ENCODE measurements at regions not wholly inside any gene's neighbourhood (a gene's known extent, or its start where the extent isn't known, plus 50 kb on each side); places are given as distances from the start of the nearest gene placed in this dataset.
"Not testable (repeated sequence)": the region's sequence is repeated elsewhere in the genome, so short reads cannot be mapped to it uniquely, and the experiment has no call there.

DNA sequence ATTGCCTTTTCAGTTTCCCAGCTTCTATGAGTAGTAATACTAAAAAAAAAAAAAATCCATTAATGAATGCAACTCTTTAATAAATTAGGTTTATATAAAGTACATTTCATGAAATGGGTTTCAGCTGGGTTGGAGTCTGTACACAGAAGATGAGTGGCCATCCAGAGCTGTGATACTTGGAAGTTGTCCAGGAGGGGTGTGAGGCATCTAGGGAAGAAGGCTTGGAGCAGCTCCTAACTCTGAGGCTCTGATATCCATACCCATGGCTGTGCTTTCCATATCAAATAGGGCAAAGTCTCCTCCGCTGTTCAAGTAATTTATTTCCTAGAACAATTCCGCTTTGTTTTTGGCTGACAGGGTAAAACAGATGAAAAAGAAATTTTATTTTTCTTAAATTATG is 423.3 kb upstream of the TENM3 start:
- DNase-seq (ENCODE audit: low spot score), result no peak

DNA sequence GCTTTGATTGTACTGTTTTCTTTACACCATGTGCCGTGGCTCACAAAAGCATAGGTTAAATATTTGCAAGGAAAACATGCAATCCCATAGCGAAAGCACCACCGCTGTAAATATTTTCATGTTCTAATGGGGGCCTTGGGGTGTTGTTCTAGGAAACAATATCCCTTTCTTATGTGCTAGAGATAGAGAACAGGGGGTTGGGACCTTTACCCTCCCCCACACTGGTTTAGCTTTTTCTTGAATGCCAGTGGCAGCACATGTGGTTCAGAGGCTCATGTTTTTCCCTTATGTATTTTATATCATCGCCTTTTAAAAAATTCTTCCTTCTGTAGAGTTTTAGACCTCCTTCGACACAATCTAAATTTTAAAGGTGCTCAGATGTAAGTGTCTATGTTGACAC is 422.6 kb upstream of the TENM3 start:
- no peak for DNase-seq (ENCODE audit: low spot score)

GRCh38 chr4:181821039-181822004 is 421.9 kb upstream of the TENM3 start:
- no peak for DNase-seq (ENCODE audit: low spot score)

DNA sequence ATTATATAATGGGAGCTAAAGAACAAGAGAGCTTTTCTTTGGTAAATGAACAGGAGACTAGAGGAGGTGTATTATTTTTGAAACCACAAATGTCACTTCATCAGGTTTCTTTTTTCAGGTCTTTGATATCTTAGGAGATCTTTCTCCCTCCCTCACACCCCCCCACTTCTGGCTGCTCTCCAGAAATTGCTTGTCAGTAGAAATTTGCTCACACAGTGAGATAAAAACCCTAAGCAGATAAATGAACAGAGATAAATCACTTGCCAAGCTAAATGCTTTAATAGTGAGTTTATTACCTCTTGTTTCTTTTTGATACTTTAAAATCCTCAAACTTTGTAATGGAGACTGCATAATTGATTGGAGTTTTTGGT is 421.2 kb upstream of the TENM3 start:
- no peak for DNase-seq (ENCODE audit: low spot score)

- DNase-seq (ENCODE audit: low spot score), result no peak
Observed at GRCh38 chr4:181823183-181823582, 420.0 kb upstream of the TENM3 start.

DNA sequence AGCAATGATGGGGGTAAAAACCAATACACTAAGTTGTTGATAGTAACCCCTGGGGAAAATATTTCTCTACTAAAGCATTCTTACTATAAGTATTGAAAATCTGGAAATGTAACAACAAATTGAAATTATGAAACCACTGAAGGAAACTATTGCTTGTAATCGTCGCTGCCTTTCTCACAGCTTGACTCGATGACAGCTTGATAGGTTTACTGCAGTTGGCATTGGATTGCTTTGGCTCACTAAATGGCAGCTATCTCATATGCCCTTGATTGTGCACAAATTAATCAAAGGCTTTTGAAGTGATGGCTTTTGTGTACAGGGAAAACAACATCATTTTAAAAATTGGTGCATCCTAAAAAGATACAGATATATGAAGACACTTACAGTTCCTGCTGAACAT is 419.6 kb upstream of the TENM3 start:
- DNase-seq (ENCODE audit: low spot score), result no peak

- DNase-seq (ENCODE audit: low spot score), result no peak
Observed at GRCh38 chr4:181825564-181825963, 417.6 kb upstream of the TENM3 start.

- DNase-seq (ENCODE audit: low spot score), result no peak
Observed at GRCh38 chr4:181827246-181827645, 416.0 kb upstream of the TENM3 start.

GRCh38 chr4:181830404-181831035 is 412.7 kb upstream of the TENM3 start:
- no peak for DNase-seq (ENCODE audit: low spot score)

DNA sequence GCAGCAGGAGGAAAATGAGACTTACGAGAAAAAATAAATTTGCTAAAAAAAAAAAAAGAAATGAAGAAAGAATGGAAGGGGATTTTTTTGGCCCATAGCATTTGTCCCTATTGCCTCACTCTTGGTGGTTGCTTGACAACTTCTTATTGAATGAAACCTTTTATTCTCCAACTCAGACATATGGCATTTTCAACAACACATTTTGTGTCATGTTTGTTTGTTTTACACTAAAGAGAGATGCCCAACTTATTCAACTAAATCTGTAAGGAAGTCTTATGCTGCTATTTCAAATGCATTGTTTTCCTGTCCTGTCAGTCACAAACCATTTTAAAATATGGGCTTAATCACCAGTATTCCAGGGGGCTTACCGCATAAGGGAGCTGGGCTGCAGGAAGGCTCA is 409.1 kb upstream of the TENM3 start:
- no peak for DNase-seq (ENCODE audit: low spot score)

GRCh38 chr4:181835348-181835747 is 407.9 kb upstream of the TENM3 start:
- no peak for DNase-seq (ENCODE audit: low spot score)

DNA sequence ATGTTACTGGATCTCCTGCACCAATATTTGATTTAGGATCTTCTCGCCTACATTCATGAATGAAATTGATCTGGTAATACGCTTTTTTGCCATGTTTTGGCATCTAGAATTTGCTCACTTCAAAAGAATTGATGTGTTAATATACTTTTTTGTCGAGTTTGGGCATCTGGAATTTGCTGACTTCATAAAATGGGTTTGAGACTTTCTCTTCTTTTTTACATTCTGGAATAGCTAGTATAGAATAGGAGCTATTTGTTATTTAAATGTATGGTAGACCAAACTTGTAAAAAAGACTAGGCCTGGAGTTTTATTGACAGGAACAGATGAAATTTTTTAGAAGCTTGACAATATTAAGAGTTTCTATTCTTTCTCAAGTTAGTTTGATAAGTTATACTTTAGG is 404.9 kb upstream of the TENM3 start:
- no peak for DNase-seq (ENCODE audit: low spot score)

DNA sequence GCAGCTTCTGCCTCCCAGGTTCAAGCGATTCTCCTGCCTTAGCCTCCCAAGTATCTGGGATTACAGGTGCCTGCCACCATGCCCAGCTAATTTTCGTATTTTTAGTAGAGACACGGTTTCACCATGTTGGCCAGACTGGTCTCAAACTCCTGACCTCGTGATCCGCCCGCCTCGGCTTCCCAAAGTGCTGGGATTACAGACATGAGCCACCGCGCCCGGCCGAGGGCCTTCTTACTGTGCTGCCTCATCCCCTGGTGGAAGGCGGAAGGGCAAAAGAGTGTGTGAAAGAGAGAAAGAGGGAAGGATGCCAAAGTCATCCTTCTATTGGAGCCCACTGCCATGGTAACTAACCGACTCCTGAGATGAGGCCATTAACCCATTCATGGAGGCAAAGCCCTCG is 399.4 kb upstream of the TENM3 start:
- DNase-seq (ENCODE audit: low spot score), result not testable (repeated sequence)

DNA sequence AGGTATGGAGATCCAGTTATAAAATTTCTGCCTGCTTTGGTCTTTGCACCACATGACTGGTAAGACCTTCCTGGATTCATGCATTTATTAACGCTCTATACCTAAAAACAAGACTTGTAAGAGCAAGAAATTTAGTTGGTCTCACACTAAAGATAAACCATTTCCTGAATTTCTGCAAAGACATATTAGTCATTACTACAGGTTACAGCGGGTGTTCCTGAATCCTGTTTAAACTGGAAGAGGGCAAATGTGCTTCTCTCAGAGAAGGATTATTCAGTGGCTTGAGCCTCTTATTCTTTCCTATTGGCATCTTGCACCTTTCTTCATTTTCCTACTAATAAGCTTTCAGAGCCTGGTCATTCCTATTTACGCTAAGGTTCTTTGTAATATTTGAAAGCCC is 397.6 kb upstream of the TENM3 start:
- no peak for DNase-seq (ENCODE audit: low spot score)

DNA sequence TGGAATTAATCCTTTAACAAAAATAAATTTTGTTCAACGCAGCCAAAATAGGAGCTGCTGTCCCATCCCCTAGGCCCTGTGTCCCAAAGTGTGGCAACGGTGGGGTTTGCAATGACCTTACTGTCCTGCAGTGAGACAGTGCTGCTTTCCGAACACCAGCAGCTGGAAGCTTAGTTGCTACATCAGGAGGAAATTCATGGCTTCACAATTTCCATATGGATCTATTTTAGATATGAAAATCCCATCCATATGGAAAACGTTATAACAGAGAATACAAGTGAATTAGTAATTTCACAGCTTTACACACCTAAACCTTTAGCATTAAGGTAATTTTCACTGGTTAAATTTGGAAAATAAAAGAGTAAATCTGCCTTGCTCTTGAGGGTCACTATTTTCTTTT is 396.3 kb upstream of the TENM3 start:
- no peak for DNase-seq (ENCODE audit: low spot score)

- no peak for DNase-seq (ENCODE audit: low spot score)
Observed at GRCh38 chr4:181848357-181848756, 394.8 kb upstream of the TENM3 start.

- DNase-seq (ENCODE audit: low spot score), result no peak
Observed at GRCh38 chr4:181849472-181849871, 393.7 kb upstream of the TENM3 start.

DNA sequence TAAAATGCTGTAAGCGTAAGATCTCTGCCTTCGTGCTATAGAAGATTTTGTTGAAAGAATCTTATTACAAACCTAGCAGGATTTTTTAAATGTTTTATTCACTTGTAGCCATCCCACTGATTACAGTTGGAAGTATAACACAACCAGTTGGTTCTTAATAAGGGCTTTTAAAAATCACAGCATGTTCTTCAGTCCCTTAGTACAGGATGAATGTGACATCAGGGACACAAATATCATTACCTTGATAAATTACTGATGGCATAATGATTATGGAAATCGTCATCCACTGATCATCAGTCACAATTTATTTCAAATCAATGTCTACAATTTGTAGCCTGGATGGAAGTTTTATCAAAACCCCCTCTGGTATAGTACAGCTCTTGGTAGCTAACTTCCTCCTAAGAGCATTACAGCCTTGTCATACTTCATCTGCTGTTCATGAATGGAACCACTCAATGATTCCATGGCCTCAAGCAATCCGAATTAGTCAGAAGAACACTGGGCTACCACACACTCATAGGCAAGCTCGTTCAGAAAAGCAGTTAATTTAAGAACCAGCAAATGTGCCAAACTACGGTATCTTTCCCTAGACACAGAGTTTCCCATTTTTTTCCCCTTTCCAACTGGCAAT is 389.2 kb upstream of the TENM3 start:
- no peak for DNase-seq (ENCODE audit: low spot score)

DNA sequence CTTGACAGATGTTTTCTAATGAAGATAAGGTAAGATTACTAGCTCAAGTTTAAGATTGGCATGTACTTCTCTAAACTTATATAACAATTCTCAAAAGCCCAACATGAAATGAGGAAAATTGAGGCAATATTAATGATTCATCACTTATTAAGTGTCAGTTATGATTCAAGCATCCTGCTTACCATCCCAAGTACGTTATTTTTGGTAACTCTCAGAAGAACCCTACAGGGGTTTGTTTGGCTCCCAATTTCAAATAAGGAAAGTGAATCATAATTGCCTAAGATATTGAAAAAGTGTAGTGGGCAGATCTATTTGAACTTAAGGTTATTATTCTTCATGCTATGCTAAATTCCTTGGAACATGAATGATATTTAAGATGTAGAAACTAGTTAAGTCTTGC is 387.9 kb upstream of the TENM3 start:
- no peak for DNase-seq (ENCODE audit: low spot score)

GRCh38 chr4:181857471-181857870 is 385.7 kb upstream of the TENM3 start:
- not testable (repeated sequence) for DNase-seq (ENCODE audit: low spot score)

DNA sequence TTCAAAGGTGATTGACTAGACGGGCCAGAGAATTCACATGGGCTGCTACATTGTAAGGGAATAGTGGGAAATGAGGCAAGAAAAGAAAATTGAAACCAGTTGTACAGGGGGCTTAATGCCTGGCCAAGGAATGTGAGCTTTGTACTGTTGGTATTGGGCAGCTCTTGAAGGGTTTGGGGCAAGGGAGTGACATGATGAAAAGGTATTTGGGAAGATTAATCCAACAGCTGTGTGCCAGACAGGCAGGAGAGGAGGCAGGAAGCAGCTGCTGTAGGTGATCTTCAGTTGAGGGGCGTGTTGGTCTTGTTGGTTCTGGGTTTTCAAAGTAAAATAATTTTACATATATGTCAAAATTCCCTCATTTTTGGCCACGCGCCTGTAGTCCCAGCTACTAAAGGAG is 384.5 kb upstream of the TENM3 start:
- no peak for DNase-seq (ENCODE audit: low spot score)

GRCh38 chr4:181859439-181859838 is 383.8 kb upstream of the TENM3 start:
- no peak for DNase-seq (ENCODE audit: low spot score)

DNA sequence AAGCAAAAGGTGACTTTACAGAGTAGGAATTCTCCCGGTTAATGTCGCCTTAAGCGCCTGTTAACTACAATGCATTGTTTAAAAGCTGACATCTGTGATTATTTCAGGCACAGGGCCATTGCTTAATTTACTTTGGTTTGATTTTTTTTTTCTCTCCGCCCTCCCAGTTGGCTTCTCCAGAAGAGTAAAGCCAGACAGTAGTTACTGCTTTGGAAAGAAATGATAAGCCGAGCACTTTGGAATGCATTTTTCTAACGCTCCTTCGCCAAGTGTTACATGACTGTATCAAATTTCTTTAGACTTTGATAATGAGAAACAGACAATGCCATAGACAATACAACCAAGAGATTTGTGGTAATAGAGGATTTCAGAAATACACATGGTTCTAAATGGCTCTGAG is 383.0 kb upstream of the TENM3 start:
- DNase-seq (ENCODE audit: low spot score), result no peak
